ENCODE measurements at regions not wholly inside any gene's neighbourhood (a gene's known extent, or its start where the extent isn't known, plus 50 kb on each side); places are given as distances from the start of the nearest gene placed in this dataset.

DNA sequence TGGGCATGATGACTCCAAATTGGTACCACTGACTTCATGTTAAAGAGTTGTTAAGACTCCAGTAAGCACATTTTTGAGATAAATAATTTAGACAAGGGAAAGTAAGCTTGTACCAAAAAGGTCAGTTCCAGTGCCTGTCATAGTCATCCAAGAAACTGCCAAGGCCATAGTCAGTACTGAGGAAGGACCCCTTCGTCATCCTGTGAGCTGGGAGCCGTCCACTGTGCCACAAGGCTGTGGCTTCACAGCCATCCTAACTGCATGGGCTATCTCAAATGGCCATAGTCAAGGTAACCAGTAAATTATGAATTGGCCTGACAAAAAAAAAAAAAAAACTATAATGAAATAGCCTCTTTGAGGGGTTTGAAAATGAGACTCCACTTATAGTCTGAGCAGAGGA, 207.2 kb downstream of the C7orf25 start:
- H3K27me3 Mint-ChIP-seq (ENCODE audit: low read depth): no peaks in the 10 kb centered on the region
- no peak overlapping the region for H3K4me3 Mint-ChIP-seq
- no peak for DNase-seq
- H3K36me3 Mint-ChIP-seq (ENCODE audit: low read depth): no peaks in the 10 kb centered on the region
- H3K9me3 Mint-ChIP-seq: no peaks in the 10 kb centered on the region
- H3K4me1 Mint-ChIP-seq (ENCODE audit: low read depth): no peaks in the 10 kb centered on the region
- CTCF ChIA-PET: no interaction called here
- H3K27ac Mint-ChIP-seq: no peak overlapping the region
- intact Hi-C loops (cut with micrococcal nuclease): loop anchor here (10.0 kb wide), 1 partner anchor 160 kb away; no protein-coding TSS in a partner anchor

DNA sequence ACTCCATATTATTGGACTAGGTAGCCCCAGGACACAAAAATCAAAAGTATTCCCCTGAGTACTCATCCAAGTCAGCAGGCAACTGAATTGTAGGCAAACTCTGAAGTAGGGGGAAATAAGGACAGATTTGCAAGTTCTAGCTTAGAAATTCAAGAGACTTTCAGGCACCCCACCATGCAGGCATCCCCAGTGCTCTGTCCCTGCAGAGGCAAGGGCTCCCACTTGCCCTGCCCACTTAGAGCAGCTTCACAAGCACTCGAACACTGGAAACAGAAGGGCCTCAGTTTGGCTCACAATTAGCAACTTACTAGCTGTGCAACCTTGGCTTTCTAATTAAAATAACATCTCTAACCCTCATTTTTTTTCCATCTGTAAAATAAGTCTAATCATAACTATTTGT, 209.2 kb downstream of the C7orf25 start:
- Mint-ChIP-seq H3K4me3 (no peak overlapping the region), H3K27me3 (ENCODE audit: low read depth) (no peaks in the 10 kb centered on the region), H3K36me3 (ENCODE audit: low read depth) (no peaks in the 10 kb centered on the region), H3K4me1 (ENCODE audit: low read depth) (no peaks in the 10 kb centered on the region), H3K27ac (no peak overlapping the region), H3K9me3 (no peaks in the 10 kb centered on the region)
- intact Hi-C loops (cut with micrococcal nuclease): loop anchor here (10.0 kb wide), 1 partner anchor 162 kb away; no protein-coding TSS in a partner anchor
- no peak for DNase-seq
- CTCF ChIA-PET: no interaction called here

- Mint-ChIP-seq H3K27me3 (ENCODE audit: low read depth) (no peaks in the 10 kb centered on the region), H3K9me3 (no peaks in the 10 kb centered on the region), H3K4me1 (ENCODE audit: low read depth) (no peaks in the 10 kb centered on the region), H3K27ac (no peak overlapping the region), H3K4me3 (no peak overlapping the region), H3K36me3 (ENCODE audit: low read depth) (no peaks in the 10 kb centered on the region)
- intact Hi-C loops (cut with micrococcal nuclease): loop anchor here (10.0 kb wide), 1 partner anchor 164 kb away; no protein-coding TSS in a partner anchor
- no peak for DNase-seq
- CTCF ChIA-PET: interaction anchor here (0.6 kb wide), 1 partner anchor 394 kb away, joined by 3 read pairs; no protein-coding TSS in a partner anchor
These were observed 211.2 kb downstream of the C7orf25 start for GRCh38 chr7:42700406-42701327.

DNA sequence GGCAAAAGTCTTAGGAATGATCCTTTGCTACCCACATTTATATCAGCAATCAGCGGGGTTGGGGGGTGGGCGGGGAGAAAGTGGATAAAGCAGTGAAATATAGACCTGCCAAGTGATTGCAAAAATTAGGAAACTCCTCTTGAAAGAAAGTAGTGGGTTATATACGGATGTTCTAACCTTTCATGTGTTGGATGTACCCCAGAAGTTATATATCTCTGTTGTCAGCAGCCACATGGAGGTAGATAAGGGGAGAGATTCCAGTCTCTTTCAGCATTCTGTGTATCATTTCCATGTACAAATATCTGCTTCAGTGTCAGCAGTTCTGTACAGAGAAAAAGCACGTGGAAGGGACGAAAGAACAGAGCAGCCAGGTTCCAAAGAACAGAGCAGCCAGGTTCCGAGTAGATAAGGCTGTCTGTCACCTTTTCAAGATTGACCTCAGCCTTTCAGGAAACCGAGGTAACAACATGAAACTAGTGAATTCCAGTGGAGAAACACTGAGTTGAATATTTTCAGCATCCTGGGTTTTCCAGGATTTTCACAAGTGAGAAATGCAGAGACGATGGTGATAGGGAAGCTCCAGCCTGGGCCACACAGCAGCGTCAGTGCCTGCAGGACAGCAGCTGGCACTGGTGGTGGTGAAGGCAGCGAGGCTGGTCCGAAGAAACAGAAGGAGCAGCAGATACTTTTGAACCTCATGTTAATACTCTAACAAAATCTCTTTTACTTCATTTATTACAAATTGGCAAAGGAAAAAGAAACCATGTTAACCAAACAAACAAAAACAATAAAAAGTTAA, 212.3 kb downstream of the C7orf25 start:
- DNase-seq: no peak
- no peaks in the 10 kb centered on the region for H3K27me3 Mint-ChIP-seq (ENCODE audit: low read depth)
- CTCF ChIA-PET: no interaction called here
- H3K4me1 Mint-ChIP-seq (ENCODE audit: low read depth): no peaks in the 10 kb centered on the region
- no peaks in the 10 kb centered on the region for H3K9me3 Mint-ChIP-seq
- H3K4me3 Mint-ChIP-seq: no peak overlapping the region
- intact Hi-C loops (cut with micrococcal nuclease): loop anchor here (10.0 kb wide), 1 partner anchor 165 kb away; no protein-coding TSS in a partner anchor
- H3K27ac Mint-ChIP-seq: no peak overlapping the region
- no peaks in the 10 kb centered on the region for H3K36me3 Mint-ChIP-seq (ENCODE audit: low read depth)

GRCh38 chr7:42698600-42699374, 213.1 kb downstream of the C7orf25 start:
- Mint-ChIP-seq H3K4me1 (ENCODE audit: low read depth) (no peaks in the 10 kb centered on the region), H3K4me3 (no peak overlapping the region), H3K36me3 (ENCODE audit: low read depth) (no peaks in the 10 kb centered on the region), H3K27me3 (ENCODE audit: low read depth) (no peaks in the 10 kb centered on the region), H3K27ac (no peak overlapping the region), H3K9me3 (no peaks in the 10 kb centered on the region)
- DNase-seq: no peak
- CTCF ChIA-PET: no interaction called here
- intact Hi-C loops (cut with micrococcal nuclease): no loop called here

DNA sequence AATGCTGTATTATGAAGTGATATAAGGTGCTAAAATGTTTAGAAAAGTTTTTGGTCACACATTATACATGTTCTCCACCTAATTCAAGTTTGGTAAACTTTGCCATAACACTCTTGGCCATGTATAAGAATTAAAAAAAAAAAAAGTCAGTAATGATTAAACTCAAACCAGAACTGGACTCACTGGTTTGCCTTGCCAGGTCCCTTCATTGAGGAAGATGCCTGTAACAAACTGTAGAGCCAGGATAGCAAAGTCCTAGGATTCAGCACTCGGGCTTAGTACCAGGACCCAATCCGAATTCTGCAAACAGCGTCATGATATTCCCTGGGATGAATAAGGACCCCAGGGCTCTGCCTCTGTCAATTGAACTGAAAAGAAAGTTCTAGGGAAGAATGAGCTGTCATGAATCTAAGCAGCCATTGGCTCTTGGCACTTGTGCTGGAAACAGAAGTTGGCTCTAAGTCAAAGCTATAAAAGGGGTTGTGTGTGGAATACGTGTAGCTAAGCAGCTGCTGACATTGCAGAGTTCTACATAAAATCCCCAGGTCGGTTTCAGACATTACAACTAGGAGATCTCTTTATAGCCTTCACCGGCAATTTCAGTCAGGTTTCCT, 216.9 kb downstream of the C7orf25 start:
- DNase-seq: no peak
- H3K4me1 Mint-ChIP-seq (ENCODE audit: low read depth): no peaks in the 10 kb centered on the region
- no peak overlapping the region for H3K4me3 Mint-ChIP-seq
- no peaks in the 10 kb centered on the region for H3K27me3 Mint-ChIP-seq (ENCODE audit: low read depth)
- CTCF ChIA-PET: no interaction called here
- intact Hi-C loops (cut with micrococcal nuclease): no loop called here
- H3K9me3 Mint-ChIP-seq: no peaks in the 10 kb centered on the region
- H3K36me3 Mint-ChIP-seq (ENCODE audit: low read depth): no peaks in the 10 kb centered on the region
- H3K27ac Mint-ChIP-seq: no peak overlapping the region

GRCh38 chr7:42693722-42694121, 218.1 kb downstream of the C7orf25 start:
- Mint-ChIP-seq H3K4me3 (no peak overlapping the region), H3K27me3 (ENCODE audit: low read depth) (no peaks in the 10 kb centered on the region), H3K27ac (no peak overlapping the region), H3K36me3 (ENCODE audit: low read depth) (no peaks in the 10 kb centered on the region), H3K9me3 (no peaks in the 10 kb centered on the region), H3K4me1 (ENCODE audit: low read depth) (no peaks in the 10 kb centered on the region)
- intact Hi-C loops (cut with micrococcal nuclease): no loop called here
- DNase-seq: no peak
- CTCF ChIA-PET: interaction anchor here (0.6 to 1.5 kb wide), 2 partner anchors 26 to 742 kb away, joined by 4 read pairs; no protein-coding TSS in a partner anchor

DNA sequence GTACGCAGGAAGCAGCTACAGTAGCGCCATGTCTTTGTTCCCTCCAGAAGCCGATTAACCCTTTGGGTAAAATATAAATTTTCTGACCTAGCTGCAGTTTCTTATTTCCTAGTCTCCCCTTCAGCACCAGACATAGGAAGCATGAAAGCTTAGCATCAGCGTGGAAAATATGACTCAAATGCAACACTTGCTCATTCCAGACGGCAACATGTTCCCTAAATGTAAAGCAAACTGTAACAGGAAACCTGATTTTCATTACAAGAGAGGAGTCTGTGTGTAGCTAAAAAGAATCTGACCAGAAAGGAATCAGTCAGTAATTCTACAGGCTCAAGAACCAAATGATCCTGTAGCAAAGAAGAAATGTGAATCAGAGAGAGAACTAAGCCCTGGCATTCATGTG, 219.2 kb downstream of the C7orf25 start:
- Mint-ChIP-seq H3K9me3 (no peaks in the 10 kb centered on the region), H3K4me1 (ENCODE audit: low read depth) (no peaks in the 10 kb centered on the region), H3K36me3 (ENCODE audit: low read depth) (no peaks in the 10 kb centered on the region), H3K4me3 (no peak overlapping the region), H3K27me3 (ENCODE audit: low read depth) (no peaks in the 10 kb centered on the region), H3K27ac (no peak overlapping the region)
- CTCF ChIA-PET: interaction anchor here (0.8 to 1.5 kb wide), 3 partner anchors 15 to 752 kb away, joined by 3 to 4 read pairs (median 3); no protein-coding TSS in a partner anchor
- DNase-seq: no peak
- intact Hi-C loops (cut with micrococcal nuclease): no loop called here

GRCh38 chr7:42690794-42691639, 220.9 kb downstream of the C7orf25 start:
- H3K4me1 Mint-ChIP-seq (ENCODE audit: low read depth): no peaks in the 10 kb centered on the region
- intact Hi-C loops (cut with micrococcal nuclease): loop anchor here (1.0 kb wide), 1 partner anchor 712 kb away; no protein-coding TSS in a partner anchor
- H3K36me3 Mint-ChIP-seq (ENCODE audit: low read depth): no peaks in the 10 kb centered on the region
- no peaks in the 10 kb centered on the region for H3K9me3 Mint-ChIP-seq
- no peak overlapping the region for H3K4me3 Mint-ChIP-seq
- H3K27me3 Mint-ChIP-seq (ENCODE audit: low read depth): no peaks in the 10 kb centered on the region
- no peak for DNase-seq
- H3K27ac Mint-ChIP-seq: no peak overlapping the region
- CTCF ChIA-PET: interaction anchor here (1.1 kb wide), 1 partner anchor 24 kb away, joined by 3 read pairs; no protein-coding TSS in a partner anchor

DNA sequence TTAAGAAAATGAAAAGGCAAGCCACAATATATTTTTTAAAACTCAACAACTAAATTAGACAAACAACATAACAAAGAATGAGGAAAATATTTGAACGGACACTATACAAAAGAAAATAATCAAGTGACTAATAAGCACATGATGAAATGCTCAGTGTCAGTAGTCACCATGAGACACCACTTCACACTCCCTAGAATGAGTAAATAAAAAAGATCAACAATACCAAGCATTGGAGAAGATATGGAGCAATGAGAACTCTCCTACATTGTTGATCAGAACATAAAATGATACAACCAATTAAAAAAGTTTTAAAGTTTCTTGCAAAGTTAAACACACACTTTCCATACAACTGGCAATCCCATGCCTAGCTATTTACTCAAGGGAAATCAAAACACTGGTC, 222.2 kb downstream of the C7orf25 start:
- Mint-ChIP-seq H3K4me1 (ENCODE audit: low read depth) (no peaks in the 10 kb centered on the region), H3K4me3 (no peak overlapping the region), H3K9me3 (no peaks in the 10 kb centered on the region), H3K36me3 (ENCODE audit: low read depth) (no peaks in the 10 kb centered on the region), H3K27ac (no peak overlapping the region), H3K27me3 (ENCODE audit: low read depth) (peaks cover 8% of the 10 kb centered on the region)
- CTCF ChIA-PET: interaction anchor here (1.0 kb wide), 1 partner anchor 746 kb away, joined by 4 read pairs; no protein-coding TSS in a partner anchor
- DNase-seq: no peak
- intact Hi-C loops (cut with micrococcal nuclease): no loop called here

GRCh38 chr7:42688056-42688371, 223.9 kb downstream of the C7orf25 start:
- no peaks in the 10 kb centered on the region for H3K36me3 Mint-ChIP-seq (ENCODE audit: low read depth)
- no peak overlapping the region for H3K27ac Mint-ChIP-seq
- no peak overlapping the region for H3K4me3 Mint-ChIP-seq
- no peak for DNase-seq
- CTCF ChIA-PET: no interaction called here
- H3K27me3 Mint-ChIP-seq (ENCODE audit: low read depth): peaks cover 9% of the 10 kb centered on the region
- no peaks in the 10 kb centered on the region for H3K9me3 Mint-ChIP-seq
- intact Hi-C loops (cut with micrococcal nuclease): no loop called here
- no peaks in the 10 kb centered on the region for H3K4me1 Mint-ChIP-seq (ENCODE audit: low read depth)
